C4-2B (cell line): ENCODE measurements at regions not wholly inside any gene's neighbourhood (a gene's known extent, or its start where the extent isn't known, plus 50 kb on each side); places are given as distances from the start of the nearest gene placed in this dataset.

Experiments
- H3K27ac ChIP-seq: fragments of 450-650 bp; 2 replicates; pipeline ENCODE4 v1.5.1; 2017
- ZFX ChIP-seq: fragments of 450-650 bp; IDR thresholded peaks from 2 replicates; pipeline ENCODE4 v1.6.1; 2017
- TF ChIP-seq, protein P1 (sequence below): fragments of 450-650 bp; conservative IDR thresholded peaks from 2 replicates; pipeline ENCODE4 v1.5.1; 2017; ENCODE audit warnings: mild to moderate bottlenecking

DNA sequence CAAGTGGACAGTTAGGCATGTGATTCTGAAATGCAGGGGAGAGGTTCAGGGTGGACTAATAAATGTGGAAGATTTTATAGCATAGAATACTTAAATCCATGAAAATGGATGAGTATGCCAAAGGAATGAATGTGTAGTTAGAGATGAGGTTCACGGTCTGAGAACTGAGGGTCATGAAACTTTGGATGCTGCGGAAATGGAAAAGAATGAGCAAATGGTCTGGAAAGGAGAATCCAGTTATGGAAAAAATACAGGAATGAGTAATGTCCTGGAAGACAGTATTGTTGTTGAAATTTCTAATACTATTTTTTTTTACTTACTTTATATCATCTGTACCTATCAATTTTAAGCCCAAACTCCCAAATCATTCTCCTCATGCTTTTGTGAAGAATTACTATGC lies 2369.4 kb downstream of the MAT2B start:
- H3K27ac ChIP-seq: no peak overlapping the region

DNA sequence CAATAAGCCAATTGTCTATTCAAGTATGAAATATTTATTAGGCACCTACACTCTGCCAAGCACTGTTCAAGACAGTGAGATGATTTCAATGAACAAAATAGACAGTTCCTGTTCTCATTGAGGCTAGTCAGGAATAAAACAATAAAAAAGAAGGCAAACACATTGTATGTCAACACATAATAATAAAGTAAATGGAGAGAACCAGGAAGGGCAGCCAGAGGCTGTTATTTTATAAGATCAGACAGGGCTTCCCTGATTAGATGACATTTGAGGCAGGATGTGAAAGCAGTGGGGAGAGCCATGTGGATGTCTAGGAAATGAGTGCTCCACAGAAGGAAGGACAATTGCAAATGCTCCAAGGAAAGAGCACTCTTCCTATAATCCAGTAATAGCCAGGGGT lies 2371.1 kb downstream of the MAT2B start:
- TF ChIP-seq, protein P1, sequence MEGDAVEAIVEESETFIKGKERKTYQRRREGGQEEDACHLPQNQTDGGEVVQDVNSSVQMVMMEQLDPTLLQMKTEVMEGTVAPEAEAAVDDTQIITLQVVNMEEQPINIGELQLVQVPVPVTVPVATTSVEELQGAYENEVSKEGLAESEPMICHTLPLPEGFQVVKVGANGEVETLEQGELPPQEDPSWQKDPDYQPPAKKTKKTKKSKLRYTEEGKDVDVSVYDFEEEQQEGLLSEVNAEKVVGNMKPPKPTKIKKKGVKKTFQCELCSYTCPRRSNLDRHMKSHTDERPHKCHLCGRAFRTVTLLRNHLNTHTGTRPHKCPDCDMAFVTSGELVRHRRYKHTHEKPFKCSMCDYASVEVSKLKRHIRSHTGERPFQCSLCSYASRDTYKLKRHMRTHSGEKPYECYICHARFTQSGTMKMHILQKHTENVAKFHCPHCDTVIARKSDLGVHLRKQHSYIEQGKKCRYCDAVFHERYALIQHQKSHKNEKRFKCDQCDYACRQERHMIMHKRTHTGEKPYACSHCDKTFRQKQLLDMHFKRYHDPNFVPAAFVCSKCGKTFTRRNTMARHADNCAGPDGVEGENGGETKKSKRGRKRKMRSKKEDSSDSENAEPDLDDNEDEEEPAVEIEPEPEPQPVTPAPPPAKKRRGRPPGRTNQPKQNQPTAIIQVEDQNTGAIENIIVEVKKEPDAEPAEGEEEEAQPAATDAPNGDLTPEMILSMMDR: no peak
- no peak for TF ChIP-seq ZFX

More for the DNA sequence above, 2369.4 kb downstream of the MAT2B start:
- no peak for TF ChIP-seq ZFX

DNA sequence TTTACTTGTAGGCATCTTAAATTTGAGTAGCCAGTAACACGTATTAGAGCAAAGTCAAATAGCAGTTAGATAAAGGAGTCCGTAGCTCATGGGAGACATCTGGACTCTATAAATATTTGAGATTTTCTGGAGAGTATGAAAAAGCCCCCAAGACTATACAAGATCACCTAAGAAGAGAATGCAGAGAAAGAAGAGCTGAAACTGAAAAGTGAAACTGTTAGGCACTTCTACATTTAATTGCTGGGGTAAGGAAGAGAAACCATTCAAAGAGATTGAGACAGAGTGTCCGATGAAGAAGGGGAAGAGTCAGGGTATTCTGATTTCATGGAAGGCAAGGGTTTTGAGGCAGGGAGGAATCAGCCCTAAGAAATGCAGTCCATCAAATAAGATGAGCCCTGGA lies 2372.1 kb downstream of the MAT2B start:
- TF ChIP-seq, protein P1: no peak
- no peak for TF ChIP-seq ZFX

More for the DNA sequence above, 2371.1 kb downstream of the MAT2B start:
- H3K27ac ChIP-seq: peak overlapping the region; percentile 45; the same call in 1 of the 2 replicates

DNA sequence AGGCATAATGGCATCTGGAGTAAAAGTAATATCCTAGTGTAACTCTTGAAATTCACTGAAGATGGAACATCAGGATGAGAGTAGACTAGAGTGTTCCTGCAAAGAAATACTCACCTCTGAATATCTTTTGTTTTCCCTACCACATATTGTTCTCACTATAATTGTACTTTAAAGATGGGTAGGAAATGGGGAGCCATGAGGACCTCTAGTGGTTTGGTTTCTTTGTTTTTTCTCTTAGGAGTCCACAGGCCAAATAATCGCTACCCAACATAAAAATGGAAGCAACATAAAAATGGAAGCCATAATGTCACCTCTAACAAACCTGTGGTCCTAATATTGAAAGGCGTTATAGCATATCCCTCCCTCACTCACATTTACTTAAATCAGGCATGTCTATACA lies 2375.8 kb downstream of the MAT2B start:
- TF ChIP-seq ZFX: no peak
- TF ChIP-seq, protein P1: peak; percentile 40
- no peak overlapping the region for H3K27ac ChIP-seq

More for the DNA sequence above, 2372.1 kb downstream of the MAT2B start:
- no peak overlapping the region for H3K27ac ChIP-seq

DNA sequence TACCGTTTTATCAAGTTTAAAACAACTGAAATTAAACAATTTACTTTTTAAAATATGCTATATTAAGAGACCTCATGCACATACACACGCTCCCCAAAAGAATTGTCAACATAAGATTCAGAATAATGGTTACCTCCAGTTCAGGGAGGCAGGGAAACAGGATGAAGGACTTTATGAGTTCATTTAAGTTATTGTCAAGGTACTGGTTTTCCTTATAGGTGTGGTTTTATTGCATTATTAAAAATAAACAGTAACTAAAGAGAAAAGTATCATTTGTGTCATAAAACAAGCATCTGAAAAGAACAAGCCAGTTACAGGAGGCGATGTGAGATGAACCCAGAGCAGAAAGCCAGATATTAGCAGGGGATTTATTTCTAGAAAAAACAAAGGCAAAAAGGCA lies 2376.7 kb downstream of the MAT2B start:
- TF ChIP-seq, protein P1: no peak
- no peak for TF ChIP-seq ZFX
- no peak overlapping the region for H3K27ac ChIP-seq

DNA sequence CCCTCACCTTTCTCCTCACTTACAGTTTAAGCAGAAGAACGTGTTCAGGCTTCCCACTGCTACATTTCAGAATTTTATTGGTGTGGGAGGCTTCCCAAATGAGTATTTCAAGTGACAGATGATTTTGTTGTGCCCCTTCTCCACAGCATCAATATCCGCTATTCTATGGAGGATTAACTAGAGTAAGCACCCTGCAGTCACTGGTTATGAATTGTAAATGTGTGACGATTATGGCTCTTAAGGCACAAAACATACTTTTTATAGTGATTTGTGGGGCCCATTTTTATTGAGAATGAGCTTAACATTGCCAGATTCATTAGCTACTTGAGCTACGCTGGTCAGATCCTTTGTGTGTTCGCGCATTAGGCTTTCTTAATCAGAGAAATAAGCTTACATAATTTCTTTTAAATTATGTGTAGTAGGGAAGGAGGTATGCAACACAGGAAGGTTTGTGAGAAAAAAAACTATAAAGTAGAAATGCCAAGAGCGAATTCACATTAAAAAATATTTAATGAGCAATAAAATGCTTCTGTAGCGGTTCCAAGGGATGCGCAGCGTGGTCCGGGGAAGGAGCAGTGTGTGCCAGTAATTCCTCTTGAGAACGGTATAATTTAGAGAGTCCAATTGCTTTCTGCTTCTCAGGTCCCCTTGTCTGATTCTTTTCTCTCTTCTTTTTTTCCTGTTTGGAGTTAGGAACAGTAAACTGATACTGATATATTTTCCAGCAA lies 2380.4 kb downstream of the MAT2B start:
- no peak for TF ChIP-seq ZFX
- TF ChIP-seq, protein P1: no peak
- no peak overlapping the region for H3K27ac ChIP-seq

DNA sequence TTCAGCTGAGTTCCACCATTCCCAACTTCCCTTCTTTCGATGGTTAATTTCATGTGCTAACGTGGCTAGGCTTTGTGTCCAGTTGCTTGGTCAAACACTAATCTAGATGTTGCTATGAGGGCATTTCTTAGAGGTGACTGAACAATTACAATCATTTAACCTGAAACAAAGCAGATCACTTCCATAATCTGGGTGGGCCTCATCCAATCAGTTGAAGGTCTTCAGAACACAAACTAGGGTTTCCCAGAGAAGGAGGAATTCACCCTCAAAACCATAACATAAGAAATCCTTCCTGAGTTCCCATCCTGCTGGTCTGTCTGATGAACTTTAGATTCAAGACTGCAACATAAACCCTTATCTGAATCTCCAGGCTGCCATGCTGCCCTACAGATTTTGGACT lies 2381.7 kb downstream of the MAT2B start:
- H3K27ac ChIP-seq: no peak overlapping the region
- TF ChIP-seq ZFX: no peak
- TF ChIP-seq, protein P1: no peak

DNA sequence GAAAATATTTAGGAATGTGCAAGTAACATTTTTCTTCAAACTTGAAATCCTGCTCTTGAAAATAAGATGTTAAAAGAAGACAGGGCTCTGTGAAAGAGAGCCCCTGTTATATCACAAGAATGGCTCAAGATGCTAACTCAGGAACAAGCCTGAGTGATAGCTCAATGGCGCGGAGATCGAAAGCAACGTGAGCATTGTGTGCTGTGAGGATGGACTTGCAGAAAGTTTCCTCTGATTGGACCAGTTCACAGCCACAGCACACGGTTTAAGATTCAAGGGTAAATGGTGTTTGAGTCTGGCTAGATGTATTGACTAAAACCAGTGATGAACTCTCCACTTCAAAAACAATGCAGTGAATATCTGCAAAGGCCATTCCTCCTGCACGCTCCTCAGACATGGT lies 2387.0 kb downstream of the MAT2B start:
- TF ChIP-seq, protein P1: no peak
- TF ChIP-seq ZFX: no peak
- no peak overlapping the region for H3K27ac ChIP-seq
